ENCODE measurements at regions not wholly inside any gene's neighbourhood (a gene's known extent, or its start where the extent isn't known, plus 50 kb on each side); places are given as distances from the start of the nearest gene placed in this dataset.

DNA sequence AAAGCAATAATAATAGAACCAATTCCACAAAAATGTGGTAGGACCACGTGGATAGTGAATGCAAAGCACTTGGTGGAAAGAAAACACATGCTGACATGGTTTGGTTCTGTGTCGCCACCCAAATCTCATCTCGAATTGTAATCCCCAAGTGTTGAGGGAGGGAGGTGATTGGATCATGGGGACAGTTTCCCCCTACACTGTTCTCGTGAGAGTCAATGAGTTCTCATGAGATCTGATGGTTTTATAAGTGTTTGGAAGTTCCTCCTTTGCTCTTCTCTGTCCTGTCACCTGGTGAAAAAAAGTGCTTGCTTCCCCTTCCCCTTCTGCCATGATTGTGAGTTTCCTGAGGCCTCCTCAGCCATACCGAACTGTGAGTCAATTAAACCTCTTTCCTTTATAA, 421.9 kb upstream of the CADM1 start:
- Histone ChIP-seq H3F3A (ENCODE audit: insufficient read depth) (no peaks in the 10 kb centered on the region), H3K27ac (no peak overlapping the region), H3K4me3 (no peak overlapping the region), H3K9me2 (ENCODE audit: insufficient read depth) (no peaks in the 10 kb centered on the region), H3K9ac (no peak overlapping the region), H3K27me3 (replicated peaks; ENCODE audit: insufficient read depth) (no peaks in the 10 kb centered on the region), H3K9me3 (ENCODE audit: low read depth) (no peaks in the 10 kb centered on the region), H3K79me2 (ENCODE audit: insufficient read depth) (no peaks in the 10 kb centered on the region), H3K4me2 (ENCODE audit: unreplicated experiment) (no peak overlapping the region), H3K4me1 (ENCODE audit: insufficient read depth) (no peaks in the 10 kb centered on the region), H2AFZ (no peak overlapping the region), H4K20me1 (ENCODE audit: insufficient read depth) (no peaks in the 10 kb centered on the region), H3K36me3 (ENCODE audit: low read depth) (no peaks in the 10 kb centered on the region)
- DNase-seq: no peak
- 11 to 16% methylated on average over 5 of the region's 5 CpGs for WGBS, 2 experiments (ENCODE audit: low coverage in 1 of 2, low lambda C conversion rate in 2 of 2, missing lambda C conversion rate in 2 of 2)
- TF ChIP-seq EZH2 (IDR thresholded peaks at IDR 0.05; ENCODE audit: insufficient read depth, poor library complexity, severe bottlenecking) (no peak), EZH2phosphoT487 (IDR thresholded peaks at IDR 0.05; ENCODE audit: insufficient read depth, low read depth) (no peak)
- in situ Hi-C loops (cut with MboI): no loop called here

DNA sequence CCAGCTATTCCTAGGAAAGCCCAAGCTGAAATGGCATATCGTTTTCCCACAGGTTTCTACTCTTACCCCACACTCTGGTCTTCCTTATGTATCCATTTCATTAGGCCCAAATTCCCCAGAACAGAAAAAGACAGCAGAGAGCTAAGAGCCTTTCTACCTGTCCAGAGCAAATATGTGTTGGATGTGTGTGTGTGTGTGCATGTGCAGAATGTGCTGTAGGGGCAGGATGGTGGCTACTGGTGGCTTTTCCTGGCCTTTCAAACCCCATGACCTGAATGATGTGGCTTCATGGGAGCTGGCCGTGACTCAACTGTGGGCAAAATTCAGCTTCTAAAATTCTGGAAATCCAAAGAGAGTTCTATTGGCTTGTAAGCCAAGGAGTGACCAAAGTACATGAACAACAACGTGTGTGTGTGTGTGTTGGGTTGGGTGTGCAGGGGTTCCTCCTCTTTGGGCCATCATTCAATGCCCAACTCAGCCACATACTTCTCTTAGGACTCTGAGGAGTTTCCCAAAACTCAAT, 421.4 kb upstream of the CADM1 start:
- Histone ChIP-seq H3K9me3 (ENCODE audit: low read depth) (no peaks in the 10 kb centered on the region), H3K4me3 (no peak overlapping the region), H4K20me1 (ENCODE audit: insufficient read depth) (no peaks in the 10 kb centered on the region), H3F3A (ENCODE audit: insufficient read depth) (no peaks in the 10 kb centered on the region), H3K4me2 (ENCODE audit: unreplicated experiment) (no peak overlapping the region), H3K36me3 (ENCODE audit: low read depth) (no peaks in the 10 kb centered on the region), H3K4me1 (ENCODE audit: insufficient read depth) (no peaks in the 10 kb centered on the region), H3K27ac (no peak overlapping the region), H3K9me2 (ENCODE audit: insufficient read depth) (no peaks in the 10 kb centered on the region), H2AFZ (no peak overlapping the region), H3K27me3 (replicated peaks; ENCODE audit: insufficient read depth) (no peaks in the 10 kb centered on the region), H3K79me2 (ENCODE audit: insufficient read depth) (no peaks in the 10 kb centered on the region), H3K9ac (no peak overlapping the region)
- no peak for TF ChIP-seq EZH2 (IDR thresholded peaks at IDR 0.05; ENCODE audit: insufficient read depth, poor library complexity, severe bottlenecking)
- no peak for TF ChIP-seq EZH2phosphoT487 (IDR thresholded peaks at IDR 0.05; ENCODE audit: insufficient read depth, low read depth)
- DNase-seq: no peak
- in situ Hi-C loops (cut with MboI): no loop called here
- 2 to 6% methylated on average over 3 of the region's 3 CpGs for WGBS, 2 experiments (ENCODE audit: low coverage in 1 of 2, low lambda C conversion rate in 2 of 2, missing lambda C conversion rate in 2 of 2)

DNA sequence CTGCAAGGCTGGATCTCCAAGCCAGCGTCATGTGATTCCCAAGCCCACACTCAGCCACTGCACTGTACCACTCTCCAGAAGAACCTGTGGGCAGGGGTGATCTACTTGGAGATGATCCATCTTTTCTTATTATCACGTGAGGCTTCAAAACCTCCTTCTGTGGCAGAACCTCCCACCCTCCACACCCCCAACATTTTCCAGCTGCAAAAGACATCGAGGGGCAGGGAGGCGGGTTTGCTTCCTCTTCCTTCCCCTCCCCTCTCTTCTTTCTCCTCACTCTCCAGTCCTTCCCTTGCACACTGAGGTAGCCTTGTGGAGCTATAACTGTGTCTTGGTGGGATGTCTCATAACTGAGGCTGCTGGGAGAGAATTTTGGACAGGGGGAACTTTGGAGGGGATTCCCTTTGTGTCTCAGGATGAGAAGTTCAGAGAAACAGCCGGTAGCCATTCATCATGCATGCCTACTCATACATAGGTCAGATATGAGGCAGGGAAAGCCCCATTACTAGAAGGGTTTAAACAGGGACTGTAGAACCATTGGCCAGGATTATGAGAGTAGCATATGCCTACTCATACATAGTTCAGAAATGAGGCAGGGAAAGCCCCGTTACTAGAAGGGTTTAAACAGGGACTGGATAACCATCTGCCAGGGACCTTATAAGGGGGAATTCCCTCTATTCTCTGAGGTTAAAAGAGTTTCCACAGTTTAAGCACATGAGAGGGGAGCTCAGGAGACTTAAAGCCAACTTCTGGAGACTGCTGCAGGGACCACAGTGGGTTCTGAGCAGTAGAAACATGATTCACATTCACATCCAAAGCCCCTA, 420.7 kb upstream of the CADM1 start:
- no peaks in the 10 kb centered on the region for H4K20me1 ChIP-seq (ENCODE audit: insufficient read depth)
- no peaks in the 10 kb centered on the region for H3K79me2 ChIP-seq (ENCODE audit: insufficient read depth)
- H3K4me3 ChIP-seq: no peak overlapping the region
- in situ Hi-C loops (cut with MboI): no loop called here
- no peaks in the 10 kb centered on the region for H3K27me3 ChIP-seq (replicated peaks; ENCODE audit: insufficient read depth)
- no peaks in the 10 kb centered on the region for H3K9me3 ChIP-seq (ENCODE audit: low read depth)
- no peak for TF ChIP-seq EZH2 (IDR thresholded peaks at IDR 0.05; ENCODE audit: insufficient read depth, poor library complexity, severe bottlenecking)
- TF ChIP-seq EZH2phosphoT487 (IDR thresholded peaks at IDR 0.05; ENCODE audit: insufficient read depth, low read depth): no peak
- no peak overlapping the region for H2AFZ ChIP-seq
- 13 to 31% methylated on average over 6 of the region's 6 CpGs for WGBS, 2 experiments (ENCODE audit: low coverage in 1 of 2, low lambda C conversion rate in 2 of 2, missing lambda C conversion rate in 2 of 2)
- DNase-seq: no peak
- H3K36me3 ChIP-seq (ENCODE audit: low read depth): no peaks in the 10 kb centered on the region
- H3F3A ChIP-seq (ENCODE audit: insufficient read depth): no peaks in the 10 kb centered on the region
- no peak overlapping the region for H3K4me2 ChIP-seq (ENCODE audit: unreplicated experiment)
- no peak overlapping the region for H3K9ac ChIP-seq
- H3K4me1 ChIP-seq (ENCODE audit: insufficient read depth): no peaks in the 10 kb centered on the region
- H3K9me2 ChIP-seq (ENCODE audit: insufficient read depth): no peaks in the 10 kb centered on the region
- no peak overlapping the region for H3K27ac ChIP-seq

- WGBS, 2 experiments (ENCODE audit: low coverage in 1 of 2, low lambda C conversion rate in 2 of 2, missing lambda C conversion rate in 2 of 2): 28 to 30% methylated on average over 8 of the region's 8 CpGs
- Histone ChIP-seq H3K4me2 (ENCODE audit: unreplicated experiment) (no peak overlapping the region), H3K27ac (no peak overlapping the region), H3K9ac (no peak overlapping the region), H3K9me3 (ENCODE audit: low read depth) (no peaks in the 10 kb centered on the region), H3K9me2 (ENCODE audit: insufficient read depth) (no peaks in the 10 kb centered on the region), H3K27me3 (replicated peaks; ENCODE audit: insufficient read depth) (no peaks in the 10 kb centered on the region), H4K20me1 (ENCODE audit: insufficient read depth) (no peaks in the 10 kb centered on the region), H2AFZ (no peak overlapping the region), H3K4me3 (no peak overlapping the region), H3F3A (ENCODE audit: insufficient read depth) (no peaks in the 10 kb centered on the region), H3K79me2 (ENCODE audit: insufficient read depth) (no peaks in the 10 kb centered on the region), H3K4me1 (ENCODE audit: insufficient read depth) (no peaks in the 10 kb centered on the region), H3K36me3 (ENCODE audit: low read depth) (no peaks in the 10 kb centered on the region)
- in situ Hi-C loops (cut with MboI): no loop called here
- DNase-seq: no peak
- no peak for TF ChIP-seq EZH2phosphoT487 (IDR thresholded peaks at IDR 0.05; ENCODE audit: insufficient read depth, low read depth)
- no peak for TF ChIP-seq EZH2 (IDR thresholded peaks at IDR 0.05; ENCODE audit: insufficient read depth, poor library complexity, severe bottlenecking)
These were observed 418.7 kb upstream of the CADM1 start for GRCh38 chr11:115922876-115923275.

Measured in GM23248 (cell line).